Suprapubic skin (tissue), 4 donors: ENCODE measurements at regions not wholly inside any gene's neighbourhood (a gene's known extent, or its start where the extent isn't known, plus 50 kb on each side); places are given as distances from the start of the nearest gene placed in this dataset.

ENCODE experiments used
- DNase-seq, 2 donors: peaks; one replicate each; pipeline ENCODE4 v3.0.0-alpha.2; 2019; ENCODE audit warnings: low spot score in 2 of 2
- H3K27ac ChIP-seq: fragments of 200-600 bp; sonication (generic); one replicate; pipeline ENCODE4 v1.5.1; 2019
- H3K27me3 ChIP-seq: fragments of 200-600 bp; sonication (generic); one replicate; pipeline ENCODE4 v1.5.1; 2019
- H3K36me3 ChIP-seq: fragments of 200-600 bp; sonication (generic); one replicate; pipeline ENCODE4 v1.5.1; 2019
- H3K4me1 ChIP-seq: fragments of 200-600 bp; sonication (generic); one replicate; pipeline ENCODE4 v1.5.1; 2019
- H3K4me3 ChIP-seq: fragments of 200-600 bp; sonication (generic); one replicate; pipeline ENCODE4 v1.5.1; 2019; ENCODE audit warnings: mild to moderate bottlenecking
- H3K9me3 ChIP-seq: fragments of 200-600 bp; sonication (generic); one replicate; pipeline ENCODE4 v1.5.1; 2019
- EP300 ChIP-seq: sonication (generic); formaldehyde crosslinking; IDR thresholded peaks from one replicate; pipeline ENCODE4 v1.6.1; 2017; ENCODE audit warnings: antibody characterized with exemption
- POLR2A ChIP-seq, 2 donors: fragments of 450-650 bp; IDR thresholded peaks; one replicate each; pipeline ENCODE4 v1.6.1; 2017; ENCODE audit warnings: antibody characterized with exemption in 2 of 2, mild to moderate bottlenecking in 2 of 2, moderate library complexity in 2 of 2
- POLR2AphosphoS5 ChIP-seq, 3 donors: sonication (generic); formaldehyde crosslinking; IDR thresholded peaks; one replicate each; pipeline ENCODE4 v1.6.1; 2017; ENCODE audit warnings: antibody characterized with exemption in 3 of 3
- WGBS: methylation state at CpG from one replicate; pipeline ENCODE4 v1.1.5; 2018; 5-methylcytosine and 5-hydroxymethylcytosine counted together
- TF ChIP-seq, protein P1 (sequence below), 2 donors: fragments of 200-600 bp in 1 of 2; fragments of 450-650 bp in 1 of 2; sonication (generic) in 1 of 2; IDR thresholded peaks; one replicate each; pipeline ENCODE4 v1.5.1; 2016 to 2019; ENCODE audit warnings: antibody characterized with exemption in 2 of 2, mild to moderate bottlenecking in 1 of 2, moderate library complexity in 1 of 2

DNA sequence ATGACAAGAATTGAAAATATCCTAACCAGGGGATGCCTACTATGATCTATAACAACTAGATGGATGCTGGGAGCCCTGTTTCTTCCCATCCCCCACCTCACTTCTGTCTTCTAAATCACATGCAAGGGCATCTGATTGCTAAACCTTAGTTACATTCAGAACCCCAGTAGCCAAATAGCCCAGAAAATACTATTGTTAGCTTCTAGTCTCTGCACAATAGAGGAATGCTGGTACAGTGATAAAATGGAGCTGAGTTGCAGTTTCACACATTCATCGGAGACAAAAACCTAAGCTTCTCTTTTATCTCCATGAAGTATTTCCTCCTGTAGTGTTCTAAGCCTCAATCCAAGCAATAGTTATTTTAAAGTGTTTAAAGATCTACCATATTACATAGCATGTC, 942.9 kb downstream of the RPS29 start:
- no peak overlapping the region for H3K27ac ChIP-seq
- WGBS, result 92% methylated on average over 1 of the region's 1 CpG
- no peaks in the 10 kb centered on the region for H3K4me1 ChIP-seq
- H3K9me3 ChIP-seq, result no peaks in the 10 kb centered on the region
- no peak for TF ChIP-seq POLR2A (IDR thresholded peaks at IDR 0.05)
- no peak overlapping the region for H3K4me3 ChIP-seq
- DNase-seq, result no peak
- H3K27me3 ChIP-seq, result no peaks in the 10 kb centered on the region
- no peaks in the 10 kb centered on the region for H3K36me3 ChIP-seq

DNA sequence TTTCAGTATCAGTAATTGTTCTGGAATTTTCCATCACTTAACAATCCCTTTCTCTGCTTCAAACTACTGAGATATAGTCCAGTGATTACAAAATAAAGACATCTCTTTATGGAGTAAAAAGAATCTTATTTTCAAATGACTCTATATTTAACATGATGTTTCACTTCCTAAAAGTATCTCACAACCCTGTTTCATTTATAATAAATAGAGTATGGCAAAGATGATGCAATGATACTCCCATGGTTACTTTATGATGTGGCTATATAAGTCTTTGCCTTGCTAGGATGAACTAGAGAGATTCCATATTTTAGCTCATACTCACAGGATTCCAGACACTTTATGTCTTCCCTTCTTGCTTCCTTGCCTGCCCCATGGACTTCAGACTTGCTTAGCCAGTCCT, 953.5 kb upstream of the MDGA2 start:
- H3K27me3 ChIP-seq, result no peaks in the 10 kb centered on the region
- no peak overlapping the region for H3K27ac ChIP-seq
- H3K36me3 ChIP-seq, result no peaks in the 10 kb centered on the region
- no peaks in the 10 kb centered on the region for H3K9me3 ChIP-seq
- H3K4me3 ChIP-seq, result no peak overlapping the region
- DNase-seq, result no peak
- TF ChIP-seq, protein P1, sequence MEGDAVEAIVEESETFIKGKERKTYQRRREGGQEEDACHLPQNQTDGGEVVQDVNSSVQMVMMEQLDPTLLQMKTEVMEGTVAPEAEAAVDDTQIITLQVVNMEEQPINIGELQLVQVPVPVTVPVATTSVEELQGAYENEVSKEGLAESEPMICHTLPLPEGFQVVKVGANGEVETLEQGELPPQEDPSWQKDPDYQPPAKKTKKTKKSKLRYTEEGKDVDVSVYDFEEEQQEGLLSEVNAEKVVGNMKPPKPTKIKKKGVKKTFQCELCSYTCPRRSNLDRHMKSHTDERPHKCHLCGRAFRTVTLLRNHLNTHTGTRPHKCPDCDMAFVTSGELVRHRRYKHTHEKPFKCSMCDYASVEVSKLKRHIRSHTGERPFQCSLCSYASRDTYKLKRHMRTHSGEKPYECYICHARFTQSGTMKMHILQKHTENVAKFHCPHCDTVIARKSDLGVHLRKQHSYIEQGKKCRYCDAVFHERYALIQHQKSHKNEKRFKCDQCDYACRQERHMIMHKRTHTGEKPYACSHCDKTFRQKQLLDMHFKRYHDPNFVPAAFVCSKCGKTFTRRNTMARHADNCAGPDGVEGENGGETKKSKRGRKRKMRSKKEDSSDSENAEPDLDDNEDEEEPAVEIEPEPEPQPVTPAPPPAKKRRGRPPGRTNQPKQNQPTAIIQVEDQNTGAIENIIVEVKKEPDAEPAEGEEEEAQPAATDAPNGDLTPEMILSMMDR (IDR thresholded peaks at IDR 0.05), result no peak
- TF ChIP-seq EP300 (no peak), POLR2A (IDR thresholded peaks at IDR 0.05) (no peak), POLR2AphosphoS5 (IDR thresholded peaks at IDR 0.05) (no peak)
- H3K4me1 ChIP-seq, result no peaks in the 10 kb centered on the region

GRCh38 chr14:48622980-48623379, 947.6 kb upstream of the MDGA2 start:
- no peak for DNase-seq
- Histone ChIP-seq H3K27ac (no peak overlapping the region), H3K9me3 (no peaks in the 10 kb centered on the region), H3K4me1 (no peaks in the 10 kb centered on the region), H3K36me3 (no peaks in the 10 kb centered on the region), H3K4me3 (no peak overlapping the region), H3K27me3 (no peaks in the 10 kb centered on the region)
- 69% methylated on average over 1 of the region's 1 CpG for WGBS
- TF ChIP-seq EP300 (no peak), POLR2AphosphoS5 (IDR thresholded peaks at IDR 0.05) (no peak)

DNA sequence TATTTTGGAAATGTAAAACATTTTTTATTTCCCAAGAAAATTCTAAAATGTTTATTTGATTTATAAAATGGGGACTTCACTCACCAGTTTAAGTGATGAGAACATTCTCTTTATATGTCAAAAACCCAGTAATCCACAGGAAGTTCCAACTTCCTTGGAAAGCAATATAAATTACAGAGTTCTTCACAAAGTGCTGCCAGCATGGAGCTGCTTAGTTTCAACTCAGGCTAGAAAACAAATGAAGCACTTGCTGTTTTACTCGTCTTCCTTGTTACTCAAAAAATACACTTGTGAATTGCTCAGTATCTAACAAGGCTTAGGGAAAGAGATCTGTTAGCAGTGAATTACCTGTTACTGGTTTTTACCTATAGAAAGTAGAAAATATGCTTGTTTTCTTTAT, 942.7 kb upstream of the MDGA2 start:
- Histone ChIP-seq H3K27me3 (no peaks in the 10 kb centered on the region), H3K4me3 (no peak overlapping the region), H3K4me1 (no peaks in the 10 kb centered on the region), H3K9me3 (peaks cover 5% of the 10 kb centered on the region), H3K27ac (no peak overlapping the region), H3K36me3 (no peaks in the 10 kb centered on the region)
- TF ChIP-seq, protein P1 (IDR thresholded peaks at IDR 0.05), result no peak
- TF ChIP-seq POLR2A (IDR thresholded peaks at IDR 0.05) (no peak), EP300 (no peak), POLR2AphosphoS5 (IDR thresholded peaks at IDR 0.05) (no peak)
- no peak for DNase-seq
- WGBS, result 18% methylated on average over 1 of the region's 1 CpG

DNA sequence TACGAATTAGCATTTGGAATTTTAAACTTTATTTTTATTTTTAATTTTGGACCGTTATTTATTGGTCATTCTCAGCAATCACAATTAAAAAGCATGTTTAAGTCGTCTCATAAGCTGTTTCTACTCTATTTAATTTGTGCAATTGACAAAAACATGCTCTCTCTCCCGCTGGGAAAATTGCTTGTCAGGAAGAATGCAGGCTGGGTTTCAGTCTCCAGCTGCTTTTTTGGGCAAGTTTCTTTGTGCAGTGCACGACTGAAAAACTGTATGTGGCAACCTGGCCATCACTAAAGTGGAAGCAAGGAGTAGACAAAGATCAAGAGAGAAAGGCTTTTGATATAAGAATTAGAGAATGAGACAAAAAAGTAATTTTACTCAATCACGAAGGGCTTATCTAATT, 941.5 kb upstream of the MDGA2 start:
- Histone ChIP-seq H3K27ac (no peak overlapping the region), H3K36me3 (no peaks in the 10 kb centered on the region), H3K4me3 (no peak overlapping the region), H3K4me1 (no peaks in the 10 kb centered on the region), H3K27me3 (no peaks in the 10 kb centered on the region), H3K9me3 (peaks cover 5% of the 10 kb centered on the region)
- no peak for TF ChIP-seq POLR2A (IDR thresholded peaks at IDR 0.05)
- no peak for TF ChIP-seq EP300
- TF ChIP-seq, protein P1 (IDR thresholded peaks at IDR 0.05), result no peak
- no peak for TF ChIP-seq POLR2AphosphoS5 (IDR thresholded peaks at IDR 0.05)
- no peak for DNase-seq
- WGBS, result 53% methylated on average over 6 of the region's 6 CpGs

DNA sequence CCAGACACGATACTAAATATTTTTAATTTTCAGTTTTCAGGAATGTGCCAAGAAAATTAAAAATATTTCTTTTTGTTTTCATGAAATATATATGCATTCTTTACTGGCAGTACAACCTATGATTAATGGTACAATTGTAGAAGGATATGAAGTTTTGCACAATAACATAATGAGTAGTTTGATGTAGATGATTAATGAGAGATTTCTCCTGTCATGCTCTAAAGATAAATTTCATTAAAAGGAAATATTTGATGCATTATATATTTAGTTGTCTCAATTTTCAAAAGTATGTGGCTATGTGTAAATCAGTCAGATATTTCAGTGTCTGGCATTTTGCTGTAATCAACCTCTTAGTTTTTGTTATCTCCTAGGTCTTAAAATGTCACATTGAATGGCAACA, 940.2 kb upstream of the MDGA2 start:
- 59% methylated on average over 1 of the region's 1 CpG for WGBS
- no peaks in the 10 kb centered on the region for H3K27me3 ChIP-seq
- no peak overlapping the region for H3K27ac ChIP-seq

More for the DNA sequence above, 940.2 kb upstream of the MDGA2 start:
- TF ChIP-seq POLR2A (IDR thresholded peaks at IDR 0.05) (no peak), POLR2AphosphoS5 (IDR thresholded peaks at IDR 0.05) (no peak), EP300 (no peak)
- TF ChIP-seq, protein P1 (IDR thresholded peaks at IDR 0.05), result no peak
- DNase-seq, result no peak
- H3K36me3 ChIP-seq, result no peaks in the 10 kb centered on the region
- no peak overlapping the region for H3K4me3 ChIP-seq
- peaks cover 11% of the 10 kb centered on the region for H3K9me3 ChIP-seq
- no peaks in the 10 kb centered on the region for H3K4me1 ChIP-seq
